Dermis blood vessel endothelial cell (primary cell): ENCODE measurements at regions not wholly inside any gene's neighbourhood (a gene's known extent, or its start where the extent isn't known, plus 50 kb on each side); places are given as distances from the start of the nearest gene placed in this dataset.

Source experiments
- DNase-seq: peaks from one replicate; pipeline ENCODE4 v3.0.0; 2010

DNA sequence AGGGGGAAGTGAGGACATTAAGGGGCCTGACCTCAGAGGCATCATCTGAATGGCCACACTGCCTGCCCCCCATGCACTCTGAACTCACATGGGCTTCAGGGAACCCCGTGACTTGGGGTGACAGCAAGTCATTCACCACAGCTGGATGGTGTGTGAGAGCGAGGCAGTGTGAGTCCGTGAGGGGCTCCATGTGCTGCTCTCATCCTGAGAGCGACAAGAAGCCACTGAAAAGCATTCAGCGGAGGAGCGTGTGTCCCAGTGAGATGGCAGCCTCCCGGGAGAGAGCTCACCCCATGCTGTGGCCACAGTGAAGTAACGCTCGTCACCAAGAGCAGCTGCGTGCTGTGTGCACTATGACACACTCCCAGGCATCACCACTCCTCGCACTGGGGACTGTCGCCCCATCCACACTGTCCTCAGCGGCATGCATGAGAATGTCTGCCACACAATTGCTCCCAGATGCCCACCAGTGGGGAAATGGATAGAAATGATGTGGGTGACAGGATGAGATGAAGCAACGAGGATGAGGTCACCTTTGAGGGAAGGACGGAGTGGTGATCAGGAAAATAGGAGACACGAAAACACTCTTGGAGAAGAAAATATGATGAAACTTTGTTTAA is 213.0 kb upstream of the RAB6C start:
- DNase-seq = no peak

DNA sequence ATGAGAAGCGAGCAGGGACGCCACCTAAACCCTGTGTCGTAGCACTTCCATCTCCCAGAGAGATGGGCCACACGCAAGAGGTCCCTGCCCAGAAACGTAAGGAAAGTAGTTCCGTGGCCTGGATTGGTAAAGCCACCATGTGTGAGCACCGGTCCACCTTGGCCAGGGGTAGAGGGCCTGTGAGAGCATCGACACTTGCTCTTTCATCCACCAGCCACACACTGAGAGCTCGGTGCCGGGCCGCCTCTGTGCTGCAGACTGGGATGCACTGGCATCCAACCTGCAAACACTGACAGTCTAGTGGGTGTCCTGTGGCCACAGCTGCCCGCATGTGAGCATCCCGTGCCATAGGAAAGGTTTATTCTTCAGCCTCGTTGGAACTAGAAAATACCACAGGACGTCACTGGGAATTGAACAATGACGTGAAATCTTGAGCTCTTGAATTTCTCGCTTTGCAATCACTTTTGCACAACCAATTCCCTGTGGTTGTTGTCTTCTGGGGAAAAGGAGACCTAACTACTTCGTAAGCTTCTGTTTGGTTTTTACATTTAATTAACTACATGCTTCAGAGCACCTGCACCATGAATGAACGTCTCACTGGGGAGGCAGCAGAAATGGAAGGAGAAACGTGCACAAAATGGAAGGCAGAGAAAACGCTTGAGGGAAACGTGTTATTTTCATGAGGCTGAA is 212.0 kb upstream of the RAB6C start:
- DNase-seq = no peak

- no peak for DNase-seq
Observed at GRCh38 chr2:129768036-129768386, 211.5 kb upstream of the RAB6C start.

- DNase-seq = no peak
Observed at GRCh38 chr2:129768485-129769184, 210.8 kb upstream of the RAB6C start.

GRCh38 chr2:129769185-129769991 is 210.1 kb upstream of the RAB6C start:
- DNase-seq = no peak

- no peak for DNase-seq
Observed at GRCh38 chr2:129771418-129772189, 207.9 kb upstream of the RAB6C start.

DNA sequence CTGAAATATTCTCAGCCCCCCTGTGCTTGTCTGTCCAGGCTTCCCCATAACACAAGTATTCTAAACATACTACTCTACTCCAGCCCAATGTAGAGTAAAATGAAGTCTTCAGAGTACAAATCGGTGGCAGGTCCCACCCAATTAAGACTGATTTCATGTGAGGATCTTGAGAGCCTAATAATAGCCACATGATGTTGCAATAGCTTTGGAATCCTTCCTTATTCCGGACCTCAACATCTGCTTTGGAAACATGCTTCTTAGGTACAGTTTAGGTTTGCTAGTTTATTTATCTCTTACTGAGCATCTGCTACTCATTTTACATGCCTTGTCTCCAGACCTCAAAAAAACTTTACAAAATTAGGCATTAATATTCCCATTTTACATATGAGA is 207.3 kb upstream of the RAB6C start:
- no peak for DNase-seq

- DNase-seq = no peak
Observed at GRCh38 chr2:129775952-129776653, 203.4 kb upstream of the RAB6C start.

DNA sequence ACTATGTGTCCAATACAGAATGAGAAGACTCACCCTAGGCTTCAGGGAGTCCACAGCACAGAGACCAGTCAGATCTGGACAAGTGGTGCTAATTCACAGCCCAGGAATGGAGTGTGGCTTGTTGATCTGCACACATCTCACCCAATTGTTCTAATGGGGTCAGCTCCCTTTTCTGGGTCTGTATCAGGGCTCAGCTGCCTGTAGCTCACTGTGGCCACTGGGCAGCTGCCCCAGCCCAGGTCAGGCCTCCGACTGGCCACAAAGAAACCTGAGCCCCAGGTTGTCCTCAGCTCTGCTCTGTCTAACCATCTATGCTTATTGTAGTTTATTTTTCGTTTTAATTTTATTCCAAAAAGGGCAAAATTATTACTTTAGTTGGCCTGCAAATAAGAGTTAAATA is 202.3 kb upstream of the RAB6C start:
- no peak for DNase-seq

DNA sequence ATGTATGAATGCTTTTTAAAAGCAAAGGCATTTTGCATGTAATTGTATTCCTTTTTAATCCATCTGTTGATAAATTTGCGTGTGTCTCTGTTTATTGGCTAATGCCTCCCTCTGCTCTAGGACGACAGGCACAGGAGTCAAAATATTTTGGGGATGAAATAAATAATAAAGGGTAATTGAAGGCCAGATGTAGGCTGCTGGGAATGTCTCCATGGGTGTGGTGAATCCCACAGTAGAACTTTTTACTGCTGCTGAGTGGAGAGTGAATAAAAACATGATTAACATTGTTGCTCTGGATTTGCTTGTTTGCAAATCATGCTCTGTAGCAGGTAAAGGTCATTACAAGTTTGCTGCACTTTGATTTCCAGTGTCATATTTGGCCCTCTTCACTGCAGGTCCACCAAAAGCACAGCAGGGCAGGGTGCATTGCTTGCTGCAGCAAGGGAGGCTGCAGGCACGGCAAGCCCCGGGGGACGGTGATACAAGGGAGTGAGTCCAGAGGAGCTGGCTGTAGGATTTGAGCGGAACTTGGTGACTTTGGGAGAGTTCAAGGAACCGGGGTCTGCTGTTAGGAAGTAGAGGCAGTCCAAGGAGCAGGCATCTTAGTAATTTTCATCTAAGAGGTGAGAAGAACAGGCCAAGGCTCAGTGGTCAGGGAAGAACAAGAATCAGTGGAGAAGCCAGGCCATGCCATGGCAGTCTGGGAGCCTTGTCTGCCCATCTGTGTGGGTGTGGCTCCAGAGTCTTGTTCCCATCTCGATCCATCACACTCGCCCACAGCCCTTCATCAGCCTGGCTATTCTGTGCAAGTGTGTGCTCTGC is 201.5 kb upstream of the RAB6C start:
- DNase-seq = no peak

DNA sequence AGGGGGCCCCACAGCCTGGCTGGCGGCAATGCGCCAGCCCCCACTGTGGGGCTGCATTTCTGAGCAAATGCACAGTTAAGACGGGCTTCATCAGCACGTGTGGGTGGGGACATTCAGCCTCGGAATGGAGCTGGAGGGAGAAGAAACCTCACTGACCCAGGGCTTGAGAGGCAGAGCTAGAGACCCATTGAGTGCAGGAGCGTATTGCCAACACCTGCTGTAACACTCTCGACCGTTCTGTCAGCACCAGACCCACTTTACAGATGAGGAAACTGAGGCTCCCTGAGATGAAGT is 200.9 kb upstream of the RAB6C start:
- DNase-seq = no peak

DNA sequence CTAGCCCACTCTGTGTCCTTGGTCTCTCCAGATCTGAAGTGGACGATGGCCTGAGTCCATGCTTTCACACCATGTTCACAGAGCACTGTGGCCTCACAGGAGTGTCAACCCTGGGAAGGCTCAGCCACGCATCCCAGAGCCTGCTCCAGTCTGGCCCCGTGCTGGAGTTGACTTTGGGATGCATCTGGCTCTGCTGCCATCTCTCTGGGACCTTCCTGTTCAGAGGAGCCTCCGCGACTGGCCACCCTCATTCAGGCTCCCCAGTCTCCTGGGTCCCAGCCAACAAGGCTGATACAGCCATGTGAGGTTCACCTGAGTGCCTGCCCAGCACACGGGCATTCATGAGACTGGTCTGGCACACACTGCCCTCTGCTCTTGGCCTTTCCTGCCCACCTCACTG is 199.7 kb upstream of the RAB6C start:
- DNase-seq = no peak

DNA sequence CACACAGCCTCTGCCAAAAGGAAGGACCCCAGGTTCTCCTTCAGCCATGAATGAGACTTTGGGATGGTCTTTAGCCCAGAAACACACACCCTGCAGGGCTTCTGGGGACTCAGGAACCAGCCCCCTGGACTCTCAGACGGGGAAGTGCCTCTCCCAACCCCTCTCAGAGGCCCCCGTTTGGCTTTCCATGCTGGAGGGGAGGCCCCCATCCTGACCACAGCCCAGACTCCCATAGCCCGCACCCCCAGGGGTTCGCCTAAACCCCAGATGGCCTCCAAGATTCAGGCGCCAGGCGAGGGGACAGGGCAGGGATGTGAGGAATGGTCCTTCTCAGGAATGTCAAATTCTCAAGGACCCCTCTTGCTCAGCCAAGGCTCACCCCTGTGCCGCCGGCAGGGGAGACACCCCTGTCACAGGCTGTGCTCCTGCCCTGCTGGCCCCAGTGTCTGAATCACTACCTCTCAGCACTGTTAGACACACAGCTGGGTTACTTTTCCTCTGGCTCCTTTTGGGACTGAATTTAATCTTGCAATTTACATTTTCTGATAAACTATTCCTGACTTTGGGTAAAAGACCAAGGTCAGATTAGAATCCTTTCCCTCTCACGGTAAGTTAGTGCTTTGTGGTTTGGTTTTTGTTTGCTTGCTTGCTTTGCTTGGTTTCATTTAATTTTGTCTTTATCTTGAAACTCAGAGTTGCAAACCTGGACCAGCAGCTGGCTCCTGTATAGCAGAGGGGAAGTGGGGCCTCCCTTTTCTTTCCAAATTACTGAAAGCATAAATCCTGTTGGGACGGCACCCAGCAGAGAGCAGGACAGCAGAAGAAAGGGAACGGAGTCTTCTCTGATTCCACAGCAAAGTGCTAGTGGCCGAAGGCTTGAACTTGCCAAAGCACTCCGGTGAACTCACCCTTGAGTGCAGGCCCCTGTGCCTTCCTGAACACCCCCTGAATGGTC is 198.9 kb upstream of the RAB6C start:
- DNase-seq = no peak

DNA sequence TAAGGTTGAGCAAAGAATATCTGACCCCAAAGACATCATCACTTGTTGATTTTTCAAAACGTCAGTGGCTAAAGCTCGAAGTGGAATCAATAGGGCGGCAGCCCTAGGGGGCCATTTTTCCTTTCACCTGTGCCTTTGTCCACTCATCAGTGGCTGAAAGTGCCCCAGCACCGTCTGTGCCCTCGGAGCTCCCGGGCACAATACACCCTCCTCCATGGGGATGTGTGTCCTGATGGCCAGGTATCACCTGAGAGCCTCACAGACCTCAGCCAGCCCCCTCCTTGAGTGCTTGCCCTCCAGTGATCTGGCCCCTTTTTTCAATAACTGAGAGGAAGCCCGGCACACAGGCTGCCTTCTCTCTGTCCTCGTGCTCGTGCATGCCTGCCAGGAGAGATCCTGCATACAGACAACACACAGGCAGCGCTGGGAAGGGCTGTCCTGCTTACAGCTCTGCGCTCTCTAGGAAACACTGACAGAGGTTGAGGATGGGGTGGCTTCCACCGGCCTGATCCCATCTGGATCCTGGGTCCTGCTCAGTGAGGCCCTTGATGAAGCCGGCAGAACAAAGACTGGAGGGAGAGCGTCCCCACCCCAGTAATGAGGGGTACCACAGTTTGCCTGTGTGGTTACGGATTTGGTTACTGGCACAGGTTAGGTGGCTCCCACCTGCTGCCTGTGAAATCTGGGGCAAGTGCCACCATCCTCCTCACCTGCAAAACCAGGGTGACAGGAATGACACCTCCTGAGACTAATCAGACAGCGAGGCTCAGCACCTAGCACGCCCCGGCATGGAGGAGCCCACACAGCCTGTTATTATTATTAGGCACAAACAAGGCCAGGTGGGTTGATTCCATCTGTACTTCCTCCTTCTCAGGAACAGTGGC is 197.5 kb upstream of the RAB6C start:
- DNase-seq = no peak

DNA sequence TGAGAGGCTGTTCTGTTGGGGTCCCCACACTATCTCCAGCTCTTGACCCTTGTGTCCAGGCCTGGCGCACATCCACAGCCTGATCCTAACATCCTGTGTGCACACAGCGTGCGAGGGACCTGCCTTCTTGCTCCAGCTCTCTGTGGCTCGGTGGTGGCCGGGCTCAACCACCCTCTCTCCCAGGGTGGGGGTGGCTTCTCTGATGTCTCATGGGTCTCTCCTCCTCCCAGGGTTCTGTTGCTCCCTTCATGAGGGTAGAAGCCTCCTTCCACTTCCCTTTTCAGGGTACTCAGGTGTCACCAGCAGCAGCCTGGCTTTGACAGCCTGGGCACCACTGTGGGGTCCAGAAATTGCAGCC is 196.9 kb upstream of the RAB6C start:
- no peak for DNase-seq

DNA sequence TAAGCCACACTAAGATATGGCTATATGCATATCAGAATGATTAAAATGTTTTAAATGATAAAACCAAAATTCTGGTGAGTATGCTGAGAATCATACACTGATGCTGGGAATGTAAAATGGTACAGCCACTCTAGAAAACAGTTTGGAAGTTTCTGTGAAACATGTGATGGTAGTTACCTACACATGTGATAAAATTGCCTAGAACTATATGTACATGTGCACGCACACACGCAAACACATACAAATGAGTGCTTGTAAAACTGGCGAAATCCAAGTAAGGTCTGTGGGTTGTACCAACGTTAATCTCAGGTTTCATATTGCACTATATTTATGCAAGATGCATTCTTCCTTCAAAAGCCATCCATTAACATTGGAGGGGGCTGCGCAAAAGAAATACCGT is 195.0 kb upstream of the RAB6C start:
- no peak for DNase-seq

GRCh38 chr2:129791712-129792111 is 187.8 kb upstream of the RAB6C start:
- DNase-seq = no peak

DNA sequence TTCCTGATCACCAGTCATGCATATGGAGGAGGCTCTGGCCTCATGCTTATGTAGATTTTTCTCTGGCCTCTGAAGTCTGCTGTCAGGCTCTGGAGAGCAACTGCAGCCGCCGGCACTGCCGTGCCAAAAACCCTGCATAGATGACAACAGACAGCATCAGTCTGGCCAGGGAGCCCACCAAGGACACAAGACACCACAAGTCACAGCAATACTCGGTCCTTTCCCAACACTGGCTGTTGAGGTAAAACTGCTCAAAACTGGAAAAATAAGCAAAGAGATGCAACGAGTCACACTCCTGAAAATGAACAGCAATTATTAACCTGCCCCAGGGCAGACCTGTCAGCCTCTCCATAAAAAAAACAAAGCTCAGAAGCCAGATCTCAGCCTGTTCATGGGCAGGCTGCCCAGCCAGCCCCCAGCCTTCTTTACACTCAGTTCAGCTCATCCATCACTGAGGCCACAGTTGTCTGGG is 186.0 kb upstream of the RAB6C start:
- DNase-seq = no peak

DNA sequence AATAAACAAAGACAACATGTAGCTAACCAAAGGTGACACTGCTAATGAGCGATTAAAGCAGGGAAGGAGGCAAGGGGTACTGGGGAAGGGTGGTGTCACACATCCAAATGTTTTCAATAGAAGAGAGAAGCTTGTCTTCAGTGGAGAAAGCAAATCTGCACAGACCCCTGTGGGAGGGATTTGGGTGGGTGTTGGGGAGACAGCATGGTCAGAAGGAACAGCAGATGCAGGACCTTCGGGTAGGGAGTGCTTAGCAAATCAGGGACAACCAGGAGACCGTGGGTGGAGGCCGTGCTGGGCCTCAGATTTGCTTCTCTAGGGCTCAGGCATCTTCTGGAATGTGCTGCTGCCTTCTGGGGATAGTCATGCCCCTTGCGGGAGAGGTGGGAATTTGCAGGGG is 185.3 kb upstream of the RAB6C start:
- no peak for DNase-seq
